Mucosa of stomach (tissue), 1 donor: ENCODE measurements at regions not wholly inside any gene's neighbourhood (a gene's known extent, or its start where the extent isn't known, plus 50 kb on each side); places are given as distances from the start of the nearest gene placed in this dataset.

Source experiments
- H3K27me3 ChIP-seq: one replicate; pipeline ENCODE4 v1.7.0; 2013; ENCODE audit warnings: mild to moderate bottlenecking, low read length; ENCODE audit not compliant: control insufficient read depth, insufficient read depth
- H3K36me3 ChIP-seq: one replicate; pipeline ENCODE4 v1.7.0; 2013; ENCODE audit warnings: low read length; ENCODE audit not compliant: control insufficient read depth, insufficient read depth
- H3K4me1 ChIP-seq: one replicate; pipeline ENCODE4 v1.7.0; 2013; ENCODE audit warnings: mild to moderate bottlenecking, low read length; ENCODE audit not compliant: control insufficient read depth, insufficient read depth
- H3K4me3 ChIP-seq: one replicate; pipeline ENCODE4 v1.7.0; 2013; ENCODE audit warnings: low read length
- H3K9ac ChIP-seq: one replicate; pipeline ENCODE4 v1.7.0; 2013; ENCODE audit warnings: mild to moderate bottlenecking, low read length, moderate library complexity
- H3K9me3 ChIP-seq: one replicate; pipeline ENCODE4 v1.7.0; 2013; ENCODE audit warnings: mild to moderate bottlenecking, low read length, moderate library complexity; ENCODE audit not compliant: control insufficient read depth
- donor health status: Pancreatic carcinoma.

DNA sequence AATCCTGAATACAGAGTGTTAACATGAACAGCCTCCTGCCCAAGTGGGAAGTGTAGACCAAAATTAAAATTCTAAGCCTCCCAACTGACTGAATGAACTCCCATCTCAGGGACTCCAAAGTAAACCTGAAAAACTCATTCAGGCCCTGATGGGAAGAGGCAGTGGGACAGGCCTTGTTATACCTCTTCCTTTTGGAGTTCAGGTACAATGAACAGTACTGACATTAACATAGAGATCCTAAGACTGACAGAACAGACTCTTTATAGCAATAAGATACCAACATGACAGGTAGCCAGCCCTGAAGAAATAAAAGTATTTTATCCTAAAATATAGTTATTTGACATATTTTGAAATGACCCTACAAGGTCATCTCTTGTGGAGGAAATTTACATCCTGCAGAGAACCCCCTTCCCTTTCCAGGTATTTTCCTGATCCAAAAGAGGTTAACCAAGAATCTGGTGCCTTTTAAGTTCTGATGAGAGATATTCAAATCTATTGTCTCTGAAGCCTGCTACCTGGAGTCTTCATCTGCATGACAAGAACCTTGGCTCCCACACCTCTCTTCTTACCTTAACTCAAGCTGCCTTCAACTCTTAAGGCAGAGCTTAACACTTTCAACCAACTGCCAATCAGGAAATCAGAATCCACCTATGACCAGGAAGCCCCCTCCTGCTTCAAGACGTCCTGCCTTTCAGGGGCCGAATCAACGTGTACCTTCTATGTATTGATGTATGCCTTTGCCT lies 103.3 kb upstream of the PFKP start:
- H3K4me3 ChIP-seq, result no peak overlapping the region
- no peaks in the 10 kb centered on the region for H3K36me3 ChIP-seq
- H3K4me1 ChIP-seq, result no peaks in the 10 kb centered on the region
- H3K9ac ChIP-seq, result no peak overlapping the region
- no peaks in the 10 kb centered on the region for H3K9me3 ChIP-seq
- H3K27me3 ChIP-seq, result no peaks in the 10 kb centered on the region

DNA sequence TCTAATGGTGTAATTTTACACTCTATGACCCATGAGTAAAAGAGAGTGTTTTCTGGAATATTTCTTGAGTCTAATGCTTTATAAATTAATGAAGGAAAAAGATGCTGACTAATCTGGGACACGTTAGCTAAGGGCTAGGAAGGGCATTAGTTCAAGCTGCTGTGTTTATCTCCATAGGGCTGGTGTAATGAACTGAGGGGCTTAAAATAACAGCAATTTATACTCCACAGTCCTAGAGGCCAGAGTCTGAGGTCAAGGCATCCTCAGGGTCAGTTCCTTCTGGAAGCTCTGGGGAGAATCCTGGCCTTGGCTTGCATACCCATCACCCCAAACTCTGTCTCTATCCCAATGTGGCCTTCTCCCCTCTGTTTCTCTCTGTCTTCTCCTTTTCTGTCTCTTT lies 105.2 kb upstream of the PFKP start:
- no peak overlapping the region for H3K9ac ChIP-seq
- H3K9me3 ChIP-seq, result no peaks in the 10 kb centered on the region
- H3K27me3 ChIP-seq, result no peaks in the 10 kb centered on the region
- no peaks in the 10 kb centered on the region for H3K36me3 ChIP-seq
- H3K4me1 ChIP-seq, result no peaks in the 10 kb centered on the region
- no peak overlapping the region for H3K4me3 ChIP-seq

DNA sequence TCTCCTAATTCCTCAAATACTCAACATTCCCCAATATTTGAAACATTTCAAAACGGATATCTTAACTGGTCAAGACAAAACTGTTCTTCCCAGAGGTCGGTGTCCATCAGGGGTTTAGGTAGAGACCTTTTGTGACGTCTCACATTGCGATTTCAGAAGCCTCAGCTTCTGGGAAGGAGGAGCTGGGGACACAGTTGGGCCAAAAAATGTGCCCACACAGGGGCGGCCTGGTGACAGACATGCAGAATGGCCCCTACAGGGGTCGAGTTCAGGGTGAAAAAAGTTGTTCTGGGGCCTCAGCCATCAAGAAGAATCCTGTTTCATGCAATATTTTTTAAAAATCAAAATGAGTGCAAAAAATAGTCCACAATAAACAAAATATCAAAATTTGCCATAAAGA lies 108.7 kb upstream of the PFKP start:
- H3K4me1 ChIP-seq, result no peaks in the 10 kb centered on the region
- H3K9me3 ChIP-seq, result no peaks in the 10 kb centered on the region
- no peak overlapping the region for H3K9ac ChIP-seq
- H3K4me3 ChIP-seq, result no peak overlapping the region
- no peaks in the 10 kb centered on the region for H3K36me3 ChIP-seq
- no peaks in the 10 kb centered on the region for H3K27me3 ChIP-seq

DNA sequence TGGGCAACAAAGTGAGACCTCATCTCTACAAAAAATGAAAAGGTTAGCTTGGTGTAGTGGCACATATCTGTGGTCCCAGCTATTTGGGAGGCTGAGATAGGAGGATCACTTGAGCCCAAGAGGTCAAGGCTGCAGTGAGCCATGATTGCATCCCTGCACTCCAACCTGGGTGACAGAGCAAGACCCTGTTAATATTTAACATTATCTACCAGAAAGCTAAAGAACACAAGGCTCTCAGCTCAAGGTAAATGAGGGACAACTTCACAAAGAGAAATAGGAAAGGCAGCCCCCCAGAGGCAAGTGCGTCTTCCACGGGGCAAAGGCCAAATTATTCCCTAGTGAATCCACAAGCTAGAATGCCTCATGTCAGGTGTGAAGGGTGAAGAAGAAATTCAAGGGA lies 109.6 kb upstream of the PFKP start:
- H3K9me3 ChIP-seq, result no peaks in the 10 kb centered on the region
- H3K4me1 ChIP-seq, result no peaks in the 10 kb centered on the region
- H3K27me3 ChIP-seq, result no peaks in the 10 kb centered on the region
- no peak overlapping the region for H3K9ac ChIP-seq
- H3K4me3 ChIP-seq, result no peak overlapping the region
- H3K36me3 ChIP-seq, result no peaks in the 10 kb centered on the region

DNA sequence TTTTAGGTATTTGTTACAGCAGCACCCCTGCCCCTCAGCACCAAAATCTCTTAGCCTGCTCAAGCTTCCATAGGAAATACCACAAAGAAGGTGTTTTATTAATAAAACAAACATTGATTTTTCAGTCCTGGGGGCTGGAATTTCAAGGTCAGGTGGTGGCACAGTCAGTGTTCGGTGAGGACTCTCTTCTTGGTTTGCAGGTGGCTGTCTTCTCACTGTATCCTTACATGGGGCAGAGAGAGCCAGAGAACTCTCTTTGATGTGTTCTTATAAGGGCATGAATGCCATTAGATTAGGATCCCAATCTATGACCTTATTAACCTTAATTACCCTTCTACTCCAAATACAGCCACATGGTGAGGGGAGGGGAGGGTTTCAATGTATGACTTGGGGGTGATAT lies 112.3 kb upstream of the PFKP start:
- Histone ChIP-seq H3K4me1 (no peaks in the 10 kb centered on the region), H3K9ac (no peak overlapping the region), H3K36me3 (no peaks in the 10 kb centered on the region), H3K4me3 (no peak overlapping the region), H3K9me3 (no peaks in the 10 kb centered on the region), H3K27me3 (no peaks in the 10 kb centered on the region)

DNA sequence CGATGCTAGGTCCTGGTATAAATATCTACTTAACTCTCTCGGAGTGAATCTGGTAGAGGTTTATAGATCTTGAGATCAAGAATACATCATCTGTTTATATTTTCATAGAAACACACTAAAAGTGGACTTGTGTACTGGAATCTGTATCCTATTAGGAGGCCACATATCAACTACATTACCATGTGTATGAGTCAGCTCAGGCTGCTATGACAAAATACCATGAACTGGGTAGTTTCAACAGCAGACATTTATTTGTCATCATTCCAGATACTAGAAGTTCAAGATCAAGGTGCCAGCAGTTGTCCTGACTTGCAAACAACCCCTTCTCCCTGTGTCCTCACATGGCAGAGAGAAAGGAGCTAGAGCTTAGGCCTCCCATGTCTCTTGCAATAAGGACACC lies 113.9 kb upstream of the PFKP start:
- no peak overlapping the region for H3K4me3 ChIP-seq
- no peaks in the 10 kb centered on the region for H3K27me3 ChIP-seq
- no peak overlapping the region for H3K9ac ChIP-seq
- H3K36me3 ChIP-seq, result no peaks in the 10 kb centered on the region
- H3K9me3 ChIP-seq, result no peaks in the 10 kb centered on the region
- H3K4me1 ChIP-seq, result no peaks in the 10 kb centered on the region

DNA sequence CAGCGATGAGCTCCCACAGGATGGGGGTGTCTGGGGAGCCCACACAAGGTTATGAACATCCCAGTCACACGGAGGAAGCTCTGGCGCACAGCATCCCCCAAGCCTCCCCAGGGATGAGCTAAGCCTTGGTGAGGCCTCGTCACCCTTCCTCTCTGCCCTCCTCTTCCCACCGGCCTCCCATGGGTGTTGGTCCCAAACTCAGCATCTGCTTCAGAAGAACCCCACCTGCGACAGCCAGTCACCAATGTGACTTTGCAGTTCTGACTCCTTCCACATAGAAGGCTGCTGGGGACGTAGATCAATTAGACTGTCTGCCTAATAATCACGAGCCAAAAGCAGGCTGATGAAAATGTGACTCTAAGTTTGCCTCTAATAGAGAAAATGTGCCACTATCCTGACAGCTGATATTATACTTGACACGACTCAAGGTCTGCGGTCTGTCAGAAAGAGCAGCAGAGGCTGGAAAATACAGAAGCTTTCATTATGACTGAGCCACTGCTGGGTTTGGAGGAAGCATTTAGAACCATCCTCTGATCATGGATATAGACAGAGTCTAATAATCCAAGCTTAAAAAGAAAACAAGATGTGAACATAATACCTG lies 116.0 kb upstream of the PFKP start:
- H3K36me3 ChIP-seq, result no peaks in the 10 kb centered on the region
- no peak overlapping the region for H3K4me3 ChIP-seq
- H3K4me1 ChIP-seq, result no peaks in the 10 kb centered on the region
- no peaks in the 10 kb centered on the region for H3K27me3 ChIP-seq
- H3K9ac ChIP-seq, result no peak overlapping the region
- H3K9me3 ChIP-seq, result no peaks in the 10 kb centered on the region

DNA sequence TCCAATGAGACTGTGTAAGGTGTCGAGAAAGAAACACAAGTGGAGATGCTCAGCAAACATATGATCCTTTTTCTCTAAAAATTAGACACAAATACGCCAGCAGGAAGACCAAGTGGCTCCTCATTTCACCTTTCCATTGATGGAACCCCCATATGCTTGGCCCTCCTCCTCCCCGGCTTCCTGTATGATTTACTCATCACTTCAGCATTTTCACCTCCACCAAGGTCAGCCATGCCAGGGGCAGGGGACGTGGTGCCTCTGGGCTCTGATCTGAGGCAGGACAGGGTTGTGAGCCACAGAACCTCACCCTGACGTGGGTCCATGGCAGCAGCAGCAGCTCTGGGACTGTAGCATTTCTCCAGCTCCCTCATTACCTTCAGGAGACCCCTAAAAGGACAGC lies 116.8 kb upstream of the PFKP start:
- Histone ChIP-seq H3K36me3 (no peaks in the 10 kb centered on the region), H3K9ac (no peak overlapping the region), H3K9me3 (no peaks in the 10 kb centered on the region), H3K4me1 (no peaks in the 10 kb centered on the region), H3K4me3 (no peak overlapping the region), H3K27me3 (no peaks in the 10 kb centered on the region)

DNA sequence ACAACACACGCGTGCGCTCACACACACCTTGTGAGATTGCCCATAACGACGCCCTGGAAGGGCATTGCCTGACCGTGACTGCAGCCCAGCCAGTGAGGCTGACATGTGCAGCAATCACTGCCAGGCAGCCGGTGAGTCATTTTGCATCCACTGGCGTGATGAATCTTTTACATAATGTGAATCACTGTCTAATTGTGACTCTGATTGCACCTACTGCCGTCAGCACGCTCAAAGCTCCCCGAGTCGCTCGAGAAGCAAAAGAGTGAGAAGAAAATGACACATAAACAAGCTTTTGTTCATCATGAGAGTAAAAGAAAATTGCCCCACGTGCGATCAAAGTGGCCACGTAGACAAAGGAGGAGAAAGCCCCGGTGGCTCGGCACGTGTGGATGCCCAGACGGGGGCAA lies 117.4 kb upstream of the PFKP start:
- H3K4me3 ChIP-seq, result no peak overlapping the region

DNA sequence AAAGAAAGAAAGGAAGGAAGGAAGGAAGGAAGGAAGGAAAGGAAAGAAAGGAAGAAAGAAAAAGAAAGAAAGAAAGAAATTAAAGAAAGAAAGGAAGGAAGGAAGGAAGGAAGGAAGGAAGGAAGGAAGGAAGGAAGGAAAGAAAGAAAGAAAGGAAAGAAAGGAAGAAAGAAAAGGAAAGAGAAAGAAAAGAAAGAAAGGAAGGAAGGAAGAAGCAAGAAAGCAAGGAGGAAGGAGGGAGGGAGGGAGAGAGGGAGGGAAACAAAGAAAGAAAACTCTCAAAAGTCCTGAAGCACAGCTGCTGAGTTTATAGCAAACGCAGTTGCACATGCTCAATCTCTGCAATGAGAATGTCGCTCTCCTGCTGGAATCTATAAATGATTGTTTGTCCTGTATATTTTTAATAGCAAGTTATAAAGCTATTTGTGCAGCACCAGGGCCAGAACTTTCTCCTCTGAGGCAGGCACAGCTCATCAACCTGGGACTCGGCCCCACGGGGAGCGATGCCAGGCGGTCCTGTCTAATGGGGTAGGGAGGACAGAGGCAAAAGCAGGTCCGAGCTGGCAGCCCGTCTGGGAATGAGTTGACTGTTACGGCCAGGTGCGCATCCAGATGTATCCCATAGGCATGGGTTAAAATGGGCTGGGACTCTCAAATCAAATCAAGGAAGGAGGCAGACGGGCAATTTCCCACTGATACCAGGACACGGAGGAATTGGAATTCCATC lies 118.0 kb upstream of the PFKP start:
- Histone ChIP-seq H3K36me3 (no peaks in the 10 kb centered on the region), H3K9ac (no peak overlapping the region), H3K9me3 (no peaks in the 10 kb centered on the region), H3K27me3 (no peaks in the 10 kb centered on the region), H3K4me3 (no peak overlapping the region), H3K4me1 (no peaks in the 10 kb centered on the region)

More for the DNA sequence above, 117.4 kb upstream of the PFKP start:
- Histone ChIP-seq H3K9ac (no peak overlapping the region), H3K27me3 (no peaks in the 10 kb centered on the region), H3K9me3 (no peaks in the 10 kb centered on the region), H3K4me1 (no peaks in the 10 kb centered on the region), H3K36me3 (no peaks in the 10 kb centered on the region)

DNA sequence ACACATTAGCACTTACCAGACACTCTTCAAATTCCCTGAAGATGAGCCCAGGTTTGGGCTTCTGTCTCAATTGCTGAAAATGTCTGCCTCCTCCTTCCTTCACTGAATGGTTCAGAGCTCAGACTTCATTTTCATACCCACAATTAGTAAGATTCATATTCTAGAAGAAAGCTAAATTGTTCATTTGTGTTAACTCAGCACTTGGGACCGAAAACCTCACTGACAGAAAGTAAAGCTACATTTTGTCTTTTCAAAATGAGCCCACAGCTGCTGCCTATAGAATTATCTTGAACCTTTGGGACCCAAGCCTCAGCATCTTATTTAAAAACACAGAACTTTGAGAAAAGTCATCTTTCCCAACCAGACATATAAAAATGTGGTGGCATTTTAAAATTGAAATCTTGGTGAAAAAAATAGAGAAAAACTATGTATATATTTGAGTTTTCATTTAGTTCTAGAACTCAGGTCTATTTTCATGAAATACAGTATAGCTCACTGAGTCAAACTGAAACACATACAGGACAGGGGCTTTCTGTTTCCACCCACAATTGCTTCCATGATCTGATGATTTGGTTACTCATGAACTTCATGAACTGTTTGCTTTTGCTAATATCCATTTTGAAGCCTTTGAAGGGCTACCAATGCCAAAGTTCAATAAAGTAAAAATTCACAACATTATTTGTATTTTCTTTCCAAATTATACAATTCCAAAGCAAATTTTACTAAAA lies 119.1 kb upstream of the PFKP start:
- H3K36me3 ChIP-seq, result no peaks in the 10 kb centered on the region
- H3K27me3 ChIP-seq, result no peaks in the 10 kb centered on the region
- H3K4me1 ChIP-seq, result no peaks in the 10 kb centered on the region
- H3K9me3 ChIP-seq, result no peaks in the 10 kb centered on the region
- H3K9ac ChIP-seq, result no peak overlapping the region
- no peak overlapping the region for H3K4me3 ChIP-seq

DNA sequence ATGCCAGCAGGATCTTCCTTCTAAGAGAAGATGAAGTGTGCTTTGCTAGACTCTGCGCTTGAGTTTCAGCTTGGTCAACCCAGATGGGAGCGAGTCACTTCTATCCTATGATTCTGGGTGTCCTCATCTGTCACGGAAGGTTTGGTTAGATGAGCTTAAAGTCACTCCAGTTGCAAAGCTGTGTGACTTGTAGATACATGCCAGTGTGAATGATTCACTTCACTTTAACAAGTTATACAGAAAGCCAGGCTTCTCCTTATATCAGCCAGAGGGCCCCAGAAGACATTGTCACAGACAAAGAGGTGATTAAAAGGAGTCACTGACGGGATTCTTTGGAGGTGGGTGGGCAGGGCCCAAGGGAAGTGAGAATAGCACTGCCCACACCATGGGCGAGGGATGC lies 122.6 kb upstream of the PFKP start:
- Histone ChIP-seq H3K36me3 (no peaks in the 10 kb centered on the region), H3K9ac (no peak overlapping the region), H3K27me3 (no peaks in the 10 kb centered on the region), H3K4me1 (no peaks in the 10 kb centered on the region), H3K9me3 (no peaks in the 10 kb centered on the region), H3K4me3 (no peak overlapping the region)
